Stimulated activated CD8-positive, alpha-beta memory T cell treated with anti-CD3 and anti-CD28 coated beads, Interleukin-2, amount 100 ng/mL, for 48 hours (primary cell): ENCODE measurements at regions not wholly inside any gene's neighbourhood (a gene's known extent, or its start where the extent isn't known, plus 50 kb on each side); places are given as distances from the start of the nearest gene placed in this dataset.
"Not testable (repeated sequence)": the region's sequence is repeated elsewhere in the genome, so short reads cannot be mapped to it uniquely, and the experiment has no call there.

Source experiments
- DNase-seq, 2 donors: peaks; one replicate each; pipeline ENCODE4 v3.0.0-alpha.2; 2020; ENCODE audit warnings: low read depth in 2 of 2

GRCh38 chr22:49697047-49697446 is 130.6 kb downstream of the BRD1 start:
- DNase-seq = no peak

- DNase-seq = no peak
These were observed 133.0 kb downstream of the BRD1 start for GRCh38 chr22:49694462-49695260.

- DNase-seq = no peak
These were observed 133.8 kb downstream of the BRD1 start for GRCh38 chr22:49693848-49694247.

- no peak for DNase-seq
These were observed 134.3 kb downstream of the BRD1 start for GRCh38 chr22:49693416-49693815.

GRCh38 chr22:49692499-49693225 is 135.0 kb downstream of the BRD1 start:
- DNase-seq = no peak

GRCh38 chr22:49691256-49691655 is 136.4 kb downstream of the BRD1 start:
- DNase-seq = no peak

GRCh38 chr22:49690454-49690853 is 137.2 kb downstream of the BRD1 start:
- no peak for DNase-seq

GRCh38 chr22:49689858-49690257 is 137.8 kb downstream of the BRD1 start:
- DNase-seq = no peak

GRCh38 chr22:49689255-49689770 is 138.4 kb downstream of the BRD1 start:
- DNase-seq = no peak

GRCh38 chr22:49688516-49689254 is 139.0 kb downstream of the BRD1 start:
- no peak for DNase-seq

GRCh38 chr22:49687786-49688515 is 139.7 kb downstream of the BRD1 start:
- no peak for DNase-seq

- DNase-seq = no peak
These were observed 140.3 kb downstream of the BRD1 start for GRCh38 chr22:49687333-49687732.

GRCh38 chr22:49686495-49687219 is 141.0 kb downstream of the BRD1 start:
- no peak for DNase-seq

- no peak for DNase-seq
These were observed 142.0 kb downstream of the BRD1 start for GRCh38 chr22:49685686-49686085.

- DNase-seq = no peak
These were observed 142.6 kb downstream of the BRD1 start for GRCh38 chr22:49685116-49685515.

- no peak for DNase-seq
These were observed 144.6 kb downstream of the BRD1 start for GRCh38 chr22:49683032-49683431.

GRCh38 chr22:49680819-49681218 is 146.9 kb downstream of the BRD1 start:
- DNase-seq = not testable (repeated sequence)

GRCh38 chr22:49678842-49679170 is 148.9 kb downstream of the BRD1 start:
- DNase-seq = no peak

GRCh38 chr22:49678137-49678841 is 149.4 kb downstream of the BRD1 start:
- no peak for DNase-seq

- DNase-seq = no peak
These were observed 150.2 kb downstream of the BRD1 start for GRCh38 chr22:49677495-49677889.
